ENCODE measurements at regions not wholly inside any gene's neighbourhood (a gene's known extent, or its start where the extent isn't known, plus 50 kb on each side); places are given as distances from the start of the nearest gene placed in this dataset.
"Not testable (repeated sequence)": the region's sequence is repeated elsewhere in the genome, so short reads cannot be mapped to it uniquely, and the experiment has no call there.

DNA sequence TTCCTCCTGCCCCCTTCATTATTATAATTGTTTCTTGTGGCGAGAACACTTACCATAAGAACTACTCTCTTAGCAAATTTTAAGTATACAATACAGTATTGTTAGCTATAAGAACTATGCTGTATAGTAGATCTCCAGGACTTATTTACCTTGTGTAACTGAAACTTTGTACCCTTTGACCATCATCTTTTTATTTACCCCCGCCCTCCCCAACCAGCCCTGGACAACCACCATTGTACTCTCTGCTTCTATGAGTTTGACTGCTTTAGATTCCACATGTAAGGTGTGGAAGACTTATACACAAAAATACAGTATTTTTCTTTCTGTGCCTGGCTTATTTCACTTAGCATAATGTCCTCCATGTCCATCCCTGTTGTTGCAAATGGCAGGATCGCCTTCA is 161.1 kb downstream of the PHF8 start:
- no peak for DNase-seq

- no peak for DNase-seq
Observed at GRCh38 chrX:53882331-53882730, 161.9 kb downstream of the PHF8 start.

DNA sequence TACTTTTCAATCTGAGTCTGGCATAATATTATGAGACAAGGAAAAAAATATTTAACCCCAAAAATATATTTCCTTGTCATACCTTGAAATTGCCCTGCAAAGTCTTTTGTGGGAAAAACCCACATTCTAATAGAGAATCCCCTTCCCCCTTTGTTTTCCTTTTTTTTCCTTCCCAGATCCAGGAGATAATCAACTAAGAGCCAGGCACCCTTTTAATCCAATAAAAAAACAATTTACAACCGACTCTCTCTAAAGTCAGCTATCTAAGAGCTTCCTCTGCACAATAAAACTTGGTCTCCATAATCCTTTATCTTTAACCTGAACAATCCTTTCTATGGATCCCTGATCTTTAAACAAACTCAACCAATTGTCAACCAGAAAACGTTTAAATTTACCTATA is 163.5 kb downstream of the PHF8 start:
- not testable (repeated sequence) for DNase-seq

DNA sequence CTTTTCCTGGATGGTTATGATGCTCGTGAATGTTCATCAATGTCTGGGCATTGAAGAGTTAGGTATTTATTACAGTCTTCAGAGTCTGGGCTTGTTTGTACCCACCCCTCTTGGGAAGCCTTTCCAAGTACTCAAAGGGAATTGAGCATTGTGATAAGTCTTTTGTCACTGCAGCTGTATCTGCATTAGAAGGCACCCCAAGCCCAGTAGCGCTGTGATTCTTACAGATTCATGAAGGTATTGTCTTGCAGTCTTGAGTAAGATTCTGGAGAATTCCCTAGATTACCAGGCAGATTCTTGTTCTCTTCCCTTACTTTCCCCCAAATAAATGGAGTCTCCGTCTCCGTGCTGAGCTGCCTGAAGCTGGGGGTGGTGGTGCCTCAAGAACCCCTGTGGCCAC is 173.4 kb upstream of the HUWE1 start:
- DNase-seq: no peak

DNA sequence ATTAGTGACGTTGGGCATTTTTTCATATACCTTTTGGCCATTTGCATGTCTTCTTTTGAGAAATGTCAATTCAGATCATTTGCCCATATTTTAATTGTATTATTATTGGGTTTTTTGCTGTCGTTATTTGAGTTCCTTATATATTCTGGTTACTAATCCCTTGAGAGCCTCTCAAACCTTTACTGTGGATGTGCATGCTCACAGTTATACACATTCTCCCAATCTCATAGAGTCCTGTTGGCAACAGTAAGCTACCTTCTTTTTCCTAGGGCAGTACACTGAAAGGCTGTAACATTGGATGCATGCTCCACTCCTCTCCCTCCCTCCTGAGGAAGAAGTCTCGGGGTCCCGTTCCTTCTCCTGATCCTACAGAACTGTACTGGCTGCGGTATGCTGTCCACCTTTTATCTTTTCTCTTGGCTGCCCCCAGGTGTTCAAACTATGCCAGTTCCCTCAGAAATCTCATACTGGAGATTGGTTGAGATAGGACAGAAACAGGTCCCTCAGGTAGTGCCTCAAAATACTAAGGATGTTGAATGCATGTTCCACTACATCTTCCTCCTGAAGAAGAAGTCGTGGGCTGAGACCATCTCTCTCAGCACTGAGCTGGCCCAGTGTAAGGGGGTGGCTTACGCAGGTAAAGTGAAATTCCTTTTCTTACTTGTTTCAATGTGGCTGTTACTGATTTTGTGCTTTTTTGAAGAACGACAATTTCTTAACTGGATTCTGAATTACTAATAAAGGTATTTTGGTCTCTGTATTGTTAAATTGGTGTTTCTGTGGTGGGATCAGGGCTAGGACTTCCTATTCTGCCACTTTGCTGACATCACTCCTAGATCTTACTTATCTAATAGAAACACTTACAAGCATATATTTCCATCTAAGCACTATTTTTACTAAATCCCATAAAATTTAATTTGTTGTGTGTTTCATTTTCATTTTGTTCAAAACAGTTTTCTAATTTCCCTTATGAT is 145.4 kb upstream of the HUWE1 start:
- peak; percentile 19 to 32 for DNase-seq

DNA sequence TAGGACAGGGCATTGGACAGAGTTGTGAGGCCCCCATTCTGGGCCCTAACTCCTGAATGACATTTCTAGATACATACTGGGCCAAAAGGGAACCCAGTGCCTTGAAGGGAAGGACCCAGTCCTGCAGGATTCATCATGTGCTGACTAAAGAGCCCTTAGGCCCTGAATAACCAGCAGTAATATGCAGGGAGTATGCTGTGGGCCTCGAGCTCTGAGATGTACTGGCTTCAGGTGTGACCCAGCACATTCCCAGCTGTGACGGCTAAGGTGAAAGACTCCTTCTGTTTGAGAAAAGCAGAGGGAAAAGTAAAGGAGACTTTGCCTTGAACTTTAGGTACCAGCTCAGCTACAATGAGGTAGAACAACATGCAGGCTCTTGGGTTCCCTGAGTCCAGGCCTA is 138.2 kb upstream of the HUWE1 start:
- no peak for DNase-seq

DNA sequence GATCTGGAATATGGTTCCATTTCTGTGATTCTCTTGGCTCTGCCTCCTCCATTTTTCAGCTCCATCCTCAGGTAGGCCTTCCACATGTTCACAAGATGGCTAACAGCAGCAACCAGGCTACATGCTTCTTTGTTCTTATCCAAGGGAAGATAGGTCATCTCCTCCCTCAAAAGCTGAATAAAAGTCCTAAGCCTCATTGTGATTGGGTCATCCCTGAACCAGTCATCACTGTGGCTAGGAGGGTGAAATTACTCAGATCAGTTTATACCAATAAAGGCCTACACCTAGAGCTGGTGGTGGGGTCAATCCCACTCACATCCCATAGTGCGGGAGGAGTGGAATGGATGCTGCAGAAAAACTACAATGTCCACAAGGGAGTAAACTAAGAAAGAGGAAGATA is 131.6 kb upstream of the HUWE1 start:
- not testable (repeated sequence) for DNase-seq

DNA sequence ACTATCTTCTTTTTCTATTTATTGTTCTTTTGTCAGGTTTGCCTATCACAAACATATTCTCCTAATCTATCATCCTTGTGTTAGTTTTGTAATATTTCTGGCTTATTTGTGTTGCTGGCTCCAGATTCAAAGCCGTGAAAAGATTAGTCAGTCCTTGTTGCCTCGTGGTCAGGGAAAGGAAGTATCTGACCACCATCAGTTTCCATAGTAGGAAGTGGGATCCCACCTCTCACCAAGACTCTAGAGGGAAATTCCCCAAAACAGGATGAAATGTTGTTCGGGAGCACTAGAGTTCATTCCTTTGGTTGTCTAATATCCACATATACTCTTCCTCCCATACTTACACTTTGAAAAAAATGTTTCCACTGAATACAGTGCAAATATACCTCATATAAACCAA is 131.0 kb upstream of the HUWE1 start:
- DNase-seq: no peak

DNA sequence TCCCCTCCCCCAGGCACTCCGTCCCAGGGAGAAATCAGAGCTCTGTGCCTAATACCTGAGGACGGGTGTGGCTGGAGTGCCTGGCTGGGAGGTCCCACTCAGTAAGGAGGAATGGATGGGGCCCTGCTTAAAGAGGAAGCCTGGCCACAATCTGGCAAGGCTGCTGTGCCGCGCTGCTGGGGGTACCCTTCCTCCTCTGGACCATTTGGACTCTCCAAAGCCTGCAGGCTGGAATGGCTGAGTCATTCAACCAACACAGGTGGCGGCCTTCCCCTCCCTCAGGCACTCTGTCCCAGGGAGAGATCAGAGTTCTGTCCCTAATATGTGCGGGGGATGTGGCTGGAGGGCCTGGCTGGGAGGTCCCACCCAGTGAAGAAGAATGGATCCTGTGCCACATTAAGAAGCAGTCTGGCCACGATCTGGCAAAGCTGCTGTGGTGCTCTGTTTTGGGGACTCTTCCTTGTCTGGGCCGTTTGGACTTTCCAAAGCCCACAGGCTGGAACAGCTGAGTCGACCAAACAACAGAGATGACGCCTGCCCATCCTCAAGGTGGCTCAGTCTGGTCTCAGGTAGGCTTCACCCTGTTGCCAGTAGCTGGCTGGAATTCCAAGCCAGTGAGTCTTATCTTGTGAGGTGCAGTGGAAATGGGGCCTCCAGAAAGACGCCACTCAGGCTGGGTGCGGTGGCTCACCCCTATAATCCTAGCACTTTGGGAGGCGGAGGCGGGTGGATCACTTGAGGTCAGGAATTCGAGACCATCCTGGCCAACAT is 127.3 kb upstream of the HUWE1 start:
- no peak for DNase-seq

DNA sequence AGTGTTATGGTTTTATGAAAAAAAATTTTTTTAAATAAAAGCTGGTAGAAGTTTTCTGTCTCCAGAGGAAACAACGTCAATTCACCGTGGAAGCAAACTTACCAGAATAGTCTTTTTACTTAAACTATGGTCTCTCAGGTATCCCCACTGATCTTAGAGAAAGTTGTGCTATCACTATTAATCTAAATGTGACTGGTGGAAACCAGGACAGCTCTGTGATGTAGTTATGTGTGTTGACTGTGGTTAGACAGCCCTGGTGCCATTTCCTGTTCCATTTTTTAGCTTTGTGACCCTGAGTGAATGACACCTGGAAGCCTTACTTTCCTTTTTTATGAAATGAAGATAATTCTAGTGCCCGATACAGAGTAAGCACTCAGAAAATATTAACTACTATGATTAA is 111.8 kb upstream of the HUWE1 start:
- DNase-seq: no peak

DNA sequence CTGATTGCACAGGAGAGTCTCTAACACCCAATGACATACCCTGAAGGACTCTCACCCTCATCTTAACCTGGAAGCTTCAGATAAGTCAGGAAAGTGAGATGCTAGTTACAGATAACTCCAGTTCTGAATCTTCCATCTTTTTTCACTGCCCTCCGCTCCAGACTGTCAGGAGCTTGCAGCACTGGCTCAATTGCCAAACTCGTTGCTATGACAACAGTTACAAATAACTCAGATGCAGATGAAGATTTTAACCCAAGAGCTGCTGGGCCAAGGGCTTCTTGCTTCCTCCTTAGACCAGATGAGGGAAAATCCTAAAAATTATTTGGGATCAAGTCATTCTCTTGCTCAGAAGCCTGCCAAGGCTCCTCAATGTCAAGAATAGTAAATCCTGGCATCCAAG is 109.1 kb upstream of the HUWE1 start:
- no peak for DNase-seq

DNA sequence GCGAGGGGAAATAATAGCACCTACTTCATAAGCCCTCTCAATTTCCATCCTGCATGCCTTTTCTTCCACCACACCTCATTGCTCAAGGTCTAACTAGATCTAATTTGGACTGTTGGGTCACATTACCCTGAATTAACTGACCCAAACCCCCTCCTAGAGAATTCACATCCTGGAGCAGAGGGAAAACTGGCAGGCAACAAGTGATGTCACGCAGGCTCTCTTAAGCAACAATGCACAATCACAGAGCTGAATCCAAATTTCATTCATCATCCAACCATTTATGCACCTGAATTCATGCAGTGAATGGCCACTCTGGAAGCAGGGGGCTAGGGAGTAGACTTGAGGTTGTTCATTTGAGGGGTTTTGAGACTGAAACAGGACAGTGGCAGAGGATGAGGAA is 107.7 kb upstream of the HUWE1 start:
- DNase-seq: no peak

GRCh38 chrX:53768865-53769264 is 82.3 kb upstream of the HUWE1 start:
- DNase-seq: no peak

GRCh38 chrX:53768451-53768850 is 81.9 kb upstream of the HUWE1 start:
- no peak for DNase-seq

DNA sequence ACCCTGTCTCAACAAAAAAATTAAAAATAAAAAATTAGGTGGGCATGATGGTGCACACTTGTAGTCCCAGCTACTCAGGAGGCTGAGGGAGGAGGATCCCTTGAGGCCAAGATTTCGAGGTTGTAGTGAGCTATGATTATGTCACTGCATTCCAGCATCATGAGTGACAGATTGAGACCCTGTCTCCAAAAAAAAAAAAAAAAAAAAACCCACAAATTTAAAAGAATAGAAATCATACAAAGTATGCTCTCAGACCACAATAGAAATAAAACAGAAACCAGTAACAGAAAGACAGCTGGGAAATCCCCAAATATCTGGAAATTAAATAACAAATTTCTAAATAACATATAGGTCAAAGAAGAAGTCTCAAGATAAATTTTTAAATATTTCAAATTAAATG is 81.0 kb upstream of the HUWE1 start:
- DNase-seq: no peak

GRCh38 chrX:53757181-53757580 is 70.7 kb upstream of the HUWE1 start:
- not testable (repeated sequence) for DNase-seq

GRCh38 chrX:53746718-53747117 is 60.2 kb upstream of the HUWE1 start:
- no peak for DNase-seq

DNA sequence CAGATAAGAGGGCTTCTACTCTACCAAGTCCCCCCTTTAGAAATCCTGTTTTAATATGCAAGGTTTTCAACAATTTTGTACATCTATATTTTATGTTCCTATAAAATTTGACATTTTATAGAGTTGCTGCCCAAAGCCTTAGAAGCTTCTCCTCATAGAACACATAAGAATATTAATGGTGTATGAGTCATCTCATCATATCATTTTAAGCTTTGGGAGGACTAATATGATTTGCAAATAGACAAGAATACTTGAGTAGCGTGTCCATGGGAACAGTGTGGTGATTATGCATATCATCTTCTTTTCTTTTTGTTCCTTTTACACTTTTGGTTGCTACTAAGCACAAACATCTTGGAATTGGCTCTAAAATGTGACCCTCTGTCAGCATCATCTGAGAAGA is 56.7 kb upstream of the HUWE1 start:
- no peak for DNase-seq

DNA sequence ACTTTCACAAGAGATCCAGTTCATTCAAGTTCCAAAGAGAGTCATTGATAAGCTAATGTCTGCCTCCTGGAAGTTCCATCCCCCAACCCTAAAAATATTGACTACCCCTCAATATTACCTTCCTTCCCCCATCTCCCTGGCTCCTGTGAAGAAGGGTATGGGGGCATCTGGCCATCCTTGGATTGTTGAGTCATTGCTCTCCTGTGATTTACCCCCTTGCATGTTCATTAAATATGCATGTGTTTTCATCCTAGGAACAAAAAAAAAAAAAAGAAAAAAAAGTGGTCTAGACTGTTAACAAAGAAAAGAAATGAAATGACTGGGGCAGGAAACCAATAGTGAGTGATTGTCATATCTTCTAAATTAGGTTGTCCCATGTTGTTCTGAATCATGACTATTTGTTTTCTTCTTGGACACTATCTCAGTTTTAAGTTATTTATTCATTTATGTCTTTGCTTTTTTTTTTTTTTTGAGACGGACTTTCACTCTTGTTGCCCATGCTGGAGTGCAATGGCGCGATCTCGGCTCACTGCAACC is 51.9 kb upstream of the HUWE1 start:
- no peak for DNase-seq

Data from activated CD4-positive, alpha-beta T cell treated with anti-CD3 and anti-CD28 coated beads, Interleukin-2, amount 50 U/mL, for 4 hours (primary cell).